HepG2 (cell line): ENCODE measurements at regions not wholly inside any gene's neighbourhood (a gene's known extent, or its start where the extent isn't known, plus 50 kb on each side); places are given as distances from the start of the nearest gene placed in this dataset.

Source experiments
- BRF2 ChIP-seq: sonication (generic); formaldehyde crosslinking; IDR thresholded peaks from 2 replicates; pipeline ENCODE4 v1.8.1; 2022; ENCODE audit warnings: mild to moderate bottlenecking, missing genetic modification reagents
- CENPX ChIP-seq: sonication (generic); formaldehyde crosslinking; IDR thresholded peaks from 2 replicates; pipeline ENCODE4 v1.9.0; 2021; ENCODE audit warnings: mild to moderate bottlenecking, missing genetic modification reagents, moderate library complexity
- DNMT1 ChIP-seq: sonication (generic); formaldehyde crosslinking; IDR thresholded peaks from 2 replicates; pipeline ENCODE4 v1.5.1; 2020; ENCODE audit warnings: mild to moderate bottlenecking, missing genetic modification reagents
- FOXP1 ChIP-seq, 2 experiments: fragments of 450-650 bp in 1 of 2; IDR thresholded peaks; 2 replicates each; pipeline ENCODE4 v1.6.1; 2017 to 2018; ENCODE audit warnings: antibody characterized with exemption in 1 of 2
- GATA4 ChIP-seq: sonication (generic); IDR thresholded peaks from 2 replicates; pipeline ENCODE4 v1.6.1; 2016; ENCODE audit warnings: antibody characterized with exemption, low read depth, borderline replicate concordance
- HMG20B ChIP-seq: conservative IDR thresholded peaks from 2 replicates; pipeline ENCODE4 v1.6.1; 2016; ENCODE audit warnings: missing genetic modification reagents, missing compliant biosample characterization
- KLF9 ChIP-seq: IDR thresholded peaks from 2 replicates; pipeline ENCODE4 v1.6.1; 2016; ENCODE audit warnings: low read depth
- MED1 ChIP-seq: sonication (generic); formaldehyde crosslinking; IDR thresholded peaks from 2 replicates; pipeline ENCODE4 v1.4.0; 2020; ENCODE audit warnings: missing genetic modification reagents
- MED13 ChIP-seq: sonication (generic); formaldehyde crosslinking; IDR thresholded peaks from 2 replicates; pipeline ENCODE4 v1.5.0; 2020; ENCODE audit warnings: missing genetic modification reagents
- MXD1 ChIP-seq: sonication (generic); formaldehyde crosslinking; IDR thresholded peaks from 2 replicates; pipeline ENCODE4 v1.4.0; 2020; ENCODE audit warnings: mild to moderate bottlenecking, missing genetic modification reagents
- NBN ChIP-seq: fragments of 450-650 bp; conservative IDR thresholded peaks from 2 replicates; pipeline ENCODE4 v1.6.1; 2017
- PHF20 ChIP-seq: sonication (generic); formaldehyde crosslinking; IDR thresholded peaks from 2 replicates; pipeline ENCODE4 v1.5.0; 2020; ENCODE audit warnings: mild to moderate bottlenecking, missing genetic modification reagents
- PHF8 ChIP-seq: sonication (generic); formaldehyde crosslinking; IDR thresholded peaks from 2 replicates; pipeline ENCODE4 v1.5.0; 2020; ENCODE audit warnings: missing genetic modification reagents
- SALL1 ChIP-seq: sonication (generic); formaldehyde crosslinking; IDR thresholded peaks from 2 replicates; pipeline ENCODE4 v1.8.0; 2022; ENCODE audit warnings: mild to moderate bottlenecking, missing genetic modification reagents
- SMYD3 ChIP-seq: sonication (generic); formaldehyde crosslinking; IDR thresholded peaks from 2 replicates; pipeline ENCODE4 v1.8.1; 2023; ENCODE audit warnings: mild to moderate bottlenecking, missing genetic modification reagents
- SRSF9 ChIP-seq: fragments of 200-400 bp; formaldehyde crosslinking; IDR thresholded peaks from 2 replicates; pipeline ENCODE4 v1.6.1; 2018; ENCODE audit warnings: borderline replicate concordance, mild to moderate bottlenecking, low read depth, low read length; ENCODE audit not compliant: insufficient read depth, poor library complexity, severe bottlenecking
- ZBTB2 ChIP-seq: sonication (generic); formaldehyde crosslinking; IDR thresholded peaks from 2 replicates; pipeline ENCODE4 v1.8.0; 2022; ENCODE audit warnings: low read depth, missing genetic modification reagents
- ZC3H4 ChIP-seq: sonication (generic); formaldehyde crosslinking; IDR thresholded peaks from 2 replicates; pipeline ENCODE4 v1.4.0; 2020; ENCODE audit warnings: missing genetic modification reagents, borderline replicate concordance
- ZKSCAN8 ChIP-seq: IDR thresholded peaks from 2 replicates; pipeline ENCODE4 v1.6.1; 2016; ENCODE audit warnings: borderline replicate concordance, missing genetic modification reagents, missing compliant biosample characterization
- ZNF20 ChIP-seq: sonication (generic); formaldehyde crosslinking; IDR thresholded peaks from 2 replicates; pipeline ENCODE4 v1.4.0; 2020; ENCODE audit warnings: mild to moderate bottlenecking, moderate library complexity, missing genetic modification reagents
- ZNF280B ChIP-seq: sonication (generic); formaldehyde crosslinking; IDR thresholded peaks from 2 replicates; pipeline ENCODE4 v1.5.0; 2020; ENCODE audit warnings: missing genetic modification reagents, mild to moderate bottlenecking, borderline replicate concordance
- ZNF567 ChIP-seq: sonication (generic); formaldehyde crosslinking; IDR thresholded peaks from 2 replicates; pipeline ENCODE4 v1.8.1; 2023; ENCODE audit warnings: mild to moderate bottlenecking, missing genetic modification reagents, borderline replicate concordance
- ZNF777 ChIP-seq: sonication (generic); formaldehyde crosslinking; IDR thresholded peaks from 2 replicates; pipeline ENCODE4 v1.4.0; 2020; ENCODE audit warnings: missing genetic modification reagents
- ZNF788 ChIP-seq: sonication (generic); formaldehyde crosslinking; IDR thresholded peaks from 2 replicates; pipeline ENCODE4 v1.5.0; 2020; ENCODE audit warnings: mild to moderate bottlenecking, missing genetic modification reagents, borderline replicate concordance
- TF ChIP-seq, protein P1 (sequence below), 2 experiments: sonication (generic) in 1 of 2; formaldehyde crosslinking in 1 of 2; IDR thresholded peaks; 2 replicates each; pipeline versions ENCODE4 v1.5.1 to v1.6.1; 2011 to 2020; ENCODE audit warnings: borderline replicate concordance in 1 of 2, low read depth in 1 of 2, low read length in 1 of 2, mild to moderate bottlenecking in 1 of 2, missing genetic modification reagents in 1 of 2, moderate library complexity in 1 of 2

- TF ChIP-seq SRSF9: no peak
- TF ChIP-seq FOXP1 (IDR thresholded peaks at IDR 0.05): no peak
- TF ChIP-seq FOXP1 (CRISPR knock-in tag; IDR thresholded peaks at IDR 0.05): no peak
- no peak for TF ChIP-seq CENPX (CRISPR knock-in tag)
- TF ChIP-seq KLF9: no peak
- TF ChIP-seq PHF20: no peak
- no peak for TF ChIP-seq HMG20B (CRISPR knock-in tag)
- TF ChIP-seq MED13 (CRISPR knock-in tag): no peak
- no peak; the same call in 1 of the 2 replicates for TF ChIP-seq ZNF788
- TF ChIP-seq PHF8 (CRISPR knock-in tag): 0 out of 2 replicates have a peak, but pooled peaks have one; percentile 22
- TF ChIP-seq ZKSCAN8 (CRISPR knock-in tag): 0 out of 2 replicates have a peak, but pooled peaks have one; percentile 65
- TF ChIP-seq ZNF567 (CRISPR knock-in tag): no peak
- TF ChIP-seq, protein P1, sequence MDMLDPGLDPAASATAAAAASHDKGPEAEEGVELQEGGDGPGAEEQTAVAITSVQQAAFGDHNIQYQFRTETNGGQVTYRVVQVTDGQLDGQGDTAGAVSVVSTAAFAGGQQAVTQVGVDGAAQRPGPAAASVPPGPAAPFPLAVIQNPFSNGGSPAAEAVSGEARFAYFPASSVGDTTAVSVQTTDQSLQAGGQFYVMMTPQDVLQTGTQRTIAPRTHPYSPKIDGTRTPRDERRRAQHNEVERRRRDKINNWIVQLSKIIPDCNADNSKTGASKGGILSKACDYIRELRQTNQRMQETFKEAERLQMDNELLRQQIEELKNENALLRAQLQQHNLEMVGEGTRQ (IDR thresholded peaks at IDR 0.05; ENCODE audit: low read depth, low read length): no peak
- TF ChIP-seq, protein P1 (CRISPR knock-in tag; IDR thresholded peaks at IDR 0.05; ENCODE audit: borderline replicate concordance): no peak
- TF ChIP-seq ZNF777 (CRISPR knock-in tag): no peak
- no peak for TF ChIP-seq GATA4
- TF ChIP-seq MED1: peak; percentile 64
- TF ChIP-seq BRF2: no peak
- TF ChIP-seq ZBTB2 (CRISPR knock-in tag): no peak
- TF ChIP-seq NBN: no peak
- no peak for TF ChIP-seq ZNF280B (CRISPR knock-in tag)
- no peak for TF ChIP-seq MXD1 (CRISPR knock-in tag)
- no peak for TF ChIP-seq SMYD3 (CRISPR knock-in tag)
- TF ChIP-seq ZC3H4 (CRISPR knock-in tag): no peak
- TF ChIP-seq ZNF20 (CRISPR knock-in tag): no peak
- TF ChIP-seq DNMT1 (CRISPR knock-in tag): no peak
- TF ChIP-seq SALL1 (CRISPR knock-in tag): peak; percentile 57
Observed at GRCh38 chr6:28747631-28748157, 176.1 kb downstream of the TRIM27 start (continued).
